Endothelial cell of umbilical vein (primary cell): ENCODE measurements at regions not wholly inside any gene's neighbourhood (a gene's known extent, or its start where the extent isn't known, plus 50 kb on each side); places are given as distances from the start of the nearest gene placed in this dataset.

Experiments
- CTCF ChIP-seq, 2 donors: IDR thresholded peaks; 1 replicate in 1 of 2; 2 replicates in 1 of 2; pipeline ENCODE4 v1.5.1; 2011; ENCODE audit warnings: low read length in 2 of 2, mild to moderate bottlenecking in 2 of 2, moderate library complexity in 2 of 2, control low read depth in 1 of 2, inconsistent platforms in 1 of 2, low read depth in 1 of 2; ENCODE audit not compliant: insufficient read depth in 1 of 2; ENCODE audit errors: extremely low read depth in 1 of 2
- EZH2 ChIP-seq: IDR thresholded peaks from 2 replicates; pipeline ENCODE4 v1.6.1; 2012; ENCODE audit warnings: borderline replicate concordance, low read depth, mild to moderate bottlenecking, moderate library complexity, low read length, inconsistent platforms; ENCODE audit not compliant: severe bottlenecking
- FOS ChIP-seq: IDR thresholded peaks from 2 replicates; pipeline ENCODE4 v1.6.1; 2011; ENCODE audit warnings: mild to moderate bottlenecking, low read length, moderate library complexity, borderline replicate concordance; ENCODE audit not compliant: insufficient read depth
- GATA2 ChIP-seq: IDR thresholded peaks from 2 replicates; pipeline ENCODE4 v1.7.0; 2011; ENCODE audit warnings: low read depth, mild to moderate bottlenecking, moderate library complexity, mixed read lengths, low read length; ENCODE audit not compliant: insufficient read length, insufficient read depth
- JUN ChIP-seq: IDR thresholded peaks from 2 replicates; pipeline ENCODE4 v1.6.1; 2011; ENCODE audit warnings: borderline replicate concordance, low read depth; ENCODE audit not compliant: insufficient read length, insufficient read depth
- POLR2A ChIP-seq: IDR thresholded peaks from 2 replicates; pipeline ENCODE4 v1.6.1; 2012; ENCODE audit warnings: low read depth, mild to moderate bottlenecking, control low read depth, low read length
- POLR2AphosphoS5 ChIP-seq: IDR thresholded peaks from 2 replicates; pipeline ENCODE4 v1.6.1; 2012; ENCODE audit warnings: low read depth, mild to moderate bottlenecking, control low read depth, low read length, moderate library complexity; ENCODE audit not compliant: insufficient read depth
- TF ChIP-seq, protein P1 (sequence below): IDR thresholded peaks from 2 replicates; pipeline ENCODE4 v1.6.1; 2011; ENCODE audit not compliant: insufficient read depth, insufficient read length

GRCh38 chr2:75411574-75411973 is 149.2 kb downstream of the EVA1A start:
- TF ChIP-seq CTCF (IDR thresholded peaks at IDR 0.05; ENCODE audit: extremely low read depth in 1 of 2, insufficient read depth in 1 of 2, low read depth in 1 of 2, low read length in 2 of 2) (no peak), POLR2A (no peak), EZH2 (no peak), POLR2AphosphoS5 (no peak), GATA2 (no peak), JUN (no peak), FOS (no peak)
- TF ChIP-seq, protein P1, sequence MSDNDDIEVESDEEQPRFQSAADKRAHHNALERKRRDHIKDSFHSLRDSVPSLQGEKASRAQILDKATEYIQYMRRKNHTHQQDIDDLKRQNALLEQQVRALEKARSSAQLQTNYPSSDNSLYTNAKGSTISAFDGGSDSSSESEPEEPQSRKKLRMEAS = no peak
